GM20000 (cell line): ENCODE measurements at regions not wholly inside any gene's neighbourhood (a gene's known extent, or its start where the extent isn't known, plus 50 kb on each side); places are given as distances from the start of the nearest gene placed in this dataset.

ENCODE experiments used
- DNase-seq: peaks from one replicate; pipeline ENCODE4 v3.0.0; 2012; ENCODE audit warnings: low spot score
- CTCF ChIP-seq: IDR thresholded peaks from 2 replicates; pipeline ENCODE4 v1.5.1; 2012; ENCODE audit warnings: mild to moderate bottlenecking, control low read depth; ENCODE audit errors: extremely low read depth, missing control alignments

DNA sequence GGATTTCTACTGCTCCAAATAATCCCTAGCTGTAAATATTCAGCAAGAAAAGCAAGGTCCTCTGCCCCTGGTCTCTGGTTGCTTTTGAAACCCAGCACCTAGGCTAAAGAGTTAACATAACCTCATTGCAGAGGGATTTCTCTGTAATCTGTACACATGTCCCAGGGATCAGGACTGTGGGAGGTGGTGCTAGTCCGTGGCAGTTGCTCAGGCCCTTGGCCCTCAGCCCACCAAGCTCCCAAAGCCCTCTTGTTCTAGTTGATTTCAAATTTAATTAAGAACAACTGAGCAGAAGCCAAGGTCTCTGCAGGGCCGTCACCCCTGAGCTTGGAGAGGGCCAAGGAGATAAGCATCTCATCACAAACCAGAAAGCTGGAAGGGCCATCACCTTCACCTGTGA is 181.1 kb downstream of the SOX9 start:
- no peak for DNase-seq
- TF ChIP-seq CTCF = no peak

GRCh38 chr17:72302735-72303134 is 181.9 kb downstream of the SOX9 start:
- no peak for DNase-seq
- TF ChIP-seq CTCF = no peak

DNA sequence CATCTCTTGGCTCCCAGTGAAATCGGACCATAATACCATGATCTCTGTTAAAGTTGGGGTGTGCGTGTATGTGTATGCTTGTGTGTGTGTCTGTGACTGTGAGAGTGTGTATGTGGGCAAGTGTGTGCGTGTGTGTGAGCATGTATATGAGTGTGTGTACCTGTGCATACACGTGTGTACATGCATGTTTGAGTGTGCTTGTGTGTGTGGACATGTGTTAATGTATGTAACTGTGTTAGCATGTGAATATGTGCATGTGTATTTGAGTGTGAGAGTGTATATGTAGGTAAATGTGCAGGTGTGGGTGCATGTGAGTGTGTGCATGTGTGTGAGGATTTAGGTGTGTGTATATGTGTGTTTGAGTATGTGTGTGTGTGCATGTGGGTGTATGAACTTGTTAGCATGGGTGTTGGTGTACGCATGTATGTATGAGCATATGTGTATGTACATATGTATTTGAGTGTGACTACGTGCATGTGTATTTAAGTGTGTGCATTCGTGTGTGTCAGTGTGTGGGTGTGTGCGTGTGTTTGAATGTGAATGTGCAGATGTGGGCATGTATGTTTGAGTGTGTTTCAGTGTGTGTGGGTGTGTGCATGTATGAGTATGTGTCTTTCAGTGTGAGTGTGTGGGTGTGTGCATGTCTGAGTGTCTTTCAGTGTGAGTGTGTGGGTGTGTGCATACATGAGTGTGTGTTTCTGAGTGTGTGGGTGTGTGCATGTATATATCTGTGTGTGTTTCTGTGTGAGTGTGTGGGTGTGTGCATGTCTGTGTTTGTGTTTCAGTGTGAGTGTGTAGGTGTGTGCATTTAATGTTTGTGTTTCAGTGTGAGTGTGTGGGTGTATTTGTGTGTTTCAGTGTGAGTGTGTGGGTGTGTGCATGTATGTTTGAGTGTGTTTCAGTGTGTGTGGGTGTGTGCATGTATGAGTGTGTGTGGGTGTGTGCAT is 183.2 kb downstream of the SOX9 start:
- DNase-seq = no peak
- no peak for TF ChIP-seq CTCF

- no peak for DNase-seq
- no peak for TF ChIP-seq CTCF
These were observed 184.0 kb downstream of the SOX9 start for GRCh38 chr17:72304859-72305258.

DNA sequence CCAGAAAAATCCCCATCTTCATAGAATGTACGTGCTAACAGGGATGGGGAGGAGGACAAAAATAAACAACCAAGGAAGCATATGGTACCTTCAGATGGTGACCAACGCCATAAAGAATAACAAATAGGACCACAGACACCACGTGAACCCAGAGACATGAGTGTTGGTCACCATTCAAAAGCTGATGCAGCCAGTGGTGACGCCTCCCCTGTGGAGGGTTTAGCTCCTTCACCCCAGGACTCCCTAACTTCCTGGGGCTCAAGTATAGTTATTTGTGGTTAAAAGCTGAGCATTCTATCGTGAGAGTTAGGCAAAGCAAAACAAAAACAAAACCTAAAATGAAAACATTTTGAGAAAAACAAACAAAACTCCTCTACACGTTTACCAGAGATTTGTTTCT is 184.7 kb downstream of the SOX9 start:
- no peak for DNase-seq
- TF ChIP-seq CTCF = no peak

DNA sequence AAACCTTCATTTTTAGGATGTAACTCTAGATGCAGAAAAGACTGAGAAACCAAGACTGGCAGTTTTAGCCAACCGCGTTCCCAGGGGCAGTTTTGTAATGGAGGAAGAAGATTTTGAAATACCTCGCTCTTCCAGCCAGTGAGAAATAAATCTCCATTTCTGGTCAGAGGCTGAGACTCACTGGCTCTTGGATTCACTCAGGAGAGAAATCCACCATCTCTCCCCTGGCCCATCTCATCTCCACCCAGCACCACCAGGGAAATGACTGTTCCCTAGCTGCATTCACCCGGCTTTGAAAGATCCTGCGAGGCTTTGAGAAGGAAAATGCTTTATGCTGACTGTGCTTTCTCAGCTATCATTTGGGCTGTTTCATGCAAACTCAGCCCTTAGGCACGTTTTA is 185.2 kb downstream of the SOX9 start:
- TF ChIP-seq CTCF = no peak
- no peak for DNase-seq

- no peak for DNase-seq
- TF ChIP-seq CTCF = no peak
These were observed 187.0 kb downstream of the SOX9 start for GRCh38 chr17:72307836-72308235.
